WTC11 (cell line): ENCODE measurements at regions not wholly inside any gene's neighbourhood (a gene's known extent, or its start where the extent isn't known, plus 50 kb on each side); places are given as distances from the start of the nearest gene placed in this dataset.

ENCODE experiments used
- ATAC-seq: fragments of 200-7000 bp; cut with Tn5 transposase; 2 replicates; pipeline ENCODE4 v1.10.0; 2021; ENCODE audit warnings: mild to moderate bottlenecking, moderate library complexity
- CTCF ChIA-PET: fragments of 300-600 bp; sonication (Branson Sonifier 250); formaldehyde crosslinking; loops from one replicate; lab custom pipeline; 2021; ENCODE audit warnings: antibody characterized with exemption; lab: Charles Lee
- POLR2A ChIA-PET: fragments of 350-600 bp; sonication (Branson Sonifier 250); formaldehyde crosslinking; loops from one replicate; lab custom pipeline; 2021; ENCODE audit warnings: antibody characterized with exemption; lab: Charles Lee
- DNase-seq: peaks from one replicate; pipeline ENCODE4 v3.0.0; 2021; ENCODE audit warnings: low spot score
- H3K27ac Mint-ChIP-seq: 2 replicates; pipeline ENCODE4 v1.8.0; 2021; ENCODE audit warnings: mixed read lengths
- H3K27me3 Mint-ChIP-seq: 2 replicates; pipeline ENCODE4 v1.8.0; 2021; ENCODE audit warnings: low read depth, mild to moderate bottlenecking, moderate library complexity, mixed read lengths
- H3K36me3 Mint-ChIP-seq: 2 replicates; pipeline ENCODE4 v1.8.0; 2021; ENCODE audit warnings: mixed read lengths
- H3K4me1 Mint-ChIP-seq: 2 replicates; pipeline ENCODE4 v1.8.0; 2022; ENCODE audit warnings: mixed read lengths
- H3K4me3 Mint-ChIP-seq: 2 replicates; pipeline ENCODE4 v1.8.0; 2021; ENCODE audit warnings: mild to moderate bottlenecking, moderate library complexity, mixed read lengths
- H3K9me3 Mint-ChIP-seq: 2 replicates; pipeline ENCODE4 v1.8.0; 2021; ENCODE audit warnings: mixed read lengths
- CREM ChIP-seq: sonication (generic); formaldehyde crosslinking; IDR thresholded peaks from 2 replicates; pipeline ENCODE4 v1.8.1; 2022; ENCODE audit warnings: mild to moderate bottlenecking, missing genetic modification reagents, moderate library complexity
- E2F5 ChIP-seq: sonication (generic); formaldehyde crosslinking; IDR thresholded peaks from 2 replicates; pipeline ENCODE4 v1.8.1; 2022; ENCODE audit warnings: mild to moderate bottlenecking, moderate library complexity, missing genetic modification reagents
- ELF4 ChIP-seq: sonication (generic); formaldehyde crosslinking; IDR thresholded peaks from 2 replicates; pipeline ENCODE4 v1.8.1; 2022; ENCODE audit warnings: low read depth, mild to moderate bottlenecking, moderate library complexity, missing genetic modification reagents
- ESRRA ChIP-seq: sonication (generic); formaldehyde crosslinking; IDR thresholded peaks from 2 replicates; pipeline ENCODE4 v1.8.1; 2022; ENCODE audit warnings: mild to moderate bottlenecking, missing genetic modification reagents, borderline replicate concordance
- FOXJ3 ChIP-seq: sonication (generic); formaldehyde crosslinking; IDR thresholded peaks from 2 replicates; pipeline ENCODE4 v1.9.0; 2021; ENCODE audit warnings: missing genetic modification reagents, mild to moderate bottlenecking, borderline replicate concordance
- GABPB1 ChIP-seq: sonication (generic); formaldehyde crosslinking; IDR thresholded peaks from 2 replicates; pipeline ENCODE4 v1.8.1; 2023; ENCODE audit warnings: mild to moderate bottlenecking, missing genetic modification reagents
- KAT7 ChIP-seq: sonication (generic); formaldehyde crosslinking; IDR thresholded peaks from 2 replicates; pipeline ENCODE4 v1.8.1; 2023; ENCODE audit warnings: missing genetic modification reagents, mild to moderate bottlenecking, borderline replicate concordance
- MAX ChIP-seq: sonication (generic); formaldehyde crosslinking; IDR thresholded peaks from 2 replicates; pipeline ENCODE4 v1.8.0; 2022; ENCODE audit warnings: mild to moderate bottlenecking, missing genetic modification reagents
- NR1H2 ChIP-seq: sonication (generic); formaldehyde crosslinking; IDR thresholded peaks from 2 replicates; pipeline ENCODE4 v1.9.0; 2021; ENCODE audit warnings: mild to moderate bottlenecking, moderate library complexity, missing genetic modification reagents
- PRRX2 ChIP-seq: fragments of 250-450 bp; sonication (Bioruptor Pico); IDR thresholded peaks from 2 replicates; pipeline ENCODE4 v1.8.0; 2021; ENCODE audit warnings: mild to moderate bottlenecking
- RORB ChIP-seq: fragments of 250-450 bp; sonication (Bioruptor Pico); IDR thresholded peaks from 2 replicates; pipeline ENCODE4 v1.9.0; 2021; ENCODE audit warnings: mild to moderate bottlenecking
- SOX15 ChIP-seq: fragments of 250-450 bp; sonication (Bioruptor Pico); IDR thresholded peaks from 2 replicates; pipeline ENCODE4 v1.9.0; 2021; ENCODE audit warnings: mild to moderate bottlenecking
- TEAD4 ChIP-seq: sonication (generic); formaldehyde crosslinking; IDR thresholded peaks from 2 replicates; pipeline ENCODE4 v1.8.0; 2022; ENCODE audit warnings: mild to moderate bottlenecking, missing genetic modification reagents
- ZMAT4 ChIP-seq: fragments of 250-450 bp; sonication (Bioruptor Pico); IDR thresholded peaks from 2 replicates; pipeline ENCODE4 v1.9.0; 2021; ENCODE audit warnings: mild to moderate bottlenecking
- ZNF138 ChIP-seq: sonication (generic); formaldehyde crosslinking; conservative IDR thresholded peaks from 2 replicates; pipeline ENCODE4 v1.8.1; 2022; ENCODE audit warnings: mild to moderate bottlenecking, moderate library complexity, missing genetic modification reagents
- ZNF219 ChIP-seq: sonication (generic); formaldehyde crosslinking; IDR thresholded peaks from 2 replicates; pipeline ENCODE4 v1.8.0; 2023; ENCODE audit warnings: missing genetic modification reagents, mild to moderate bottlenecking, borderline replicate concordance
- ZNF232 ChIP-seq: sonication (generic); formaldehyde crosslinking; IDR thresholded peaks from 2 replicates; pipeline ENCODE4 v1.8.0; 2022; ENCODE audit warnings: mild to moderate bottlenecking, missing genetic modification reagents
- ZNF532 ChIP-seq: fragments of 250-450 bp; sonication (Bioruptor Pico); IDR thresholded peaks from 2 replicates; pipeline ENCODE4 v1.9.0; 2021; ENCODE audit warnings: mild to moderate bottlenecking, borderline replicate concordance
- TF ChIP-seq, protein P1 (sequence below): sonication (generic); formaldehyde crosslinking; IDR thresholded peaks from 2 replicates; pipeline ENCODE4 v1.8.1; 2023; ENCODE audit warnings: mild to moderate bottlenecking, moderate library complexity, missing genetic modification reagents

DNA sequence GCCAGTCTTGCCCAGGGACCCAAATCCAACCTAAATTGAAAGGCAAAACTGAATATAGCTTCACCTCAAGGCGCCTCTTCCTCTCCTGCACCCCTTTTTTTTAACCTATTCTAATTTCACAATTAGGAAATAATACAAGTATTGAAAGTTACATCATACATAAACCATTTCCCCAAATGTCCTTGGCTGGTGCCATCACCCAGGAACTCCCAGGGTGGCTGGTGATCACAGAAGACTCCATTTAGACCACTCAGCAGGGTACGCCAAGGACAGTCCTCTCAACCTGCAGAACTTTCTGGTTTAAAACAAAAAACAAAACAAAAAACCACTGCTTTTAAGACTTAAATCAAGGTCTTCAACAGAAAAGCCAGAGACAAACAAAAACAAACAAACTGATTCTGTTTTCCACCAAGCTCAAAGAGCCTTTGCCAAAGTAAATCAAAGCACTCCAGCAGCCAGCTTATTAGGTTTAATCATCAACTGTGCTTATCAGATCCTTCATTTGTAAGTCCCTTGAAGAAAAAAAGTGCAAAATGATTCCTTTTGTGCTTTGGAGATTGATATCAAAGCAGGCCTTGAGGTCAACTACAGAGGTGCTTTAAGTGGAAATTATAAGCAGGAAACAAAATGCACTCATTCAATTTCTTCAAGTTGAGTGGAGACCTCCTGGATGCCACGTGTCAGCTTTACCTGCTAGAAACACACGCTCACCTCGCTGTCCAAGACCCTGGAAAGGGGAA lies 113.0 kb downstream of the ETS2 start:
- Mint-ChIP-seq H3K4me1 (peaks cover 18% of the 10 kb centered on the region), H3K36me3 (no peaks in the 10 kb centered on the region), H3K4me3 (no peak overlapping the region), H3K9me3 (peaks cover 8% of the 10 kb centered on the region), H3K27ac (no peak overlapping the region)
- DNase-seq = no peak
- ATAC-seq = no peak
- POLR2A ChIA-PET = no interaction called here
- no peak for TF ChIP-seq ZNF532 (CRISPR knock-in tag)
- TF ChIP-seq GABPB1 (CRISPR knock-in tag) = no peak
- no peak for TF ChIP-seq PRRX2 (CRISPR knock-in tag)
- no peak for TF ChIP-seq ZMAT4 (CRISPR knock-in tag)
- TF ChIP-seq ZNF232 (CRISPR knock-in tag) = no peak
- no peak for TF ChIP-seq ZNF138
- no peak for TF ChIP-seq ELF4 (CRISPR knock-in tag)
- no peak for TF ChIP-seq KAT7 (CRISPR knock-in tag)
- TF ChIP-seq RORB (CRISPR knock-in tag) = no peak
- TF ChIP-seq, protein P1, sequence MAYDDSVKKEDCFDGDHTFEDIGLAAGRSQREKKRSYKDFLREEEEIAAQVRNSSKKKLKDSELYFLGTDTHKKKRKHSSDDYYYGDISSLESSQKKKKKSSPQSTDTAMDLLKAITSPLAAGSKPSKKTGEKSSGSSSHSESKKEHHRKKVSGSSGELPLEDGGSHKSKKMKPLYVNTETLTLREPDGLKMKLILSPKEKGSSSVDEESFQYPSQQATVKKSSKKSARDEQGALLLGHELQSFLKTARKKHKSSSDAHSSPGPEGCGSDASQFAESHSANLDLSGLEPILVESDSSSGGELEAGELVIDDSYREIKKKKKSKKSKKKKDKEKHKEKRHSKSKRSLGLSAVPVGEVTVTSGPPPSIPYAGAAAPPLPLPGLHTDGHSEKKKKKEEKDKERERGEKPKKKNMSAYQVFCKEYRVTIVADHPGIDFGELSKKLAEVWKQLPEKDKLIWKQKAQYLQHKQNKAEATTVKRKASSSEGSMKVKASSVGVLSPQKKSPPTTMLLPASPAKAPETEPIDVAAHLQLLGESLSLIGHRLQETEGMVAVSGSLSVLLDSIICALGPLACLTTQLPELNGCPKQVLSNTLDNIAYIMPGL = no peak
- TF ChIP-seq SOX15 = no peak
- no peak for TF ChIP-seq ZNF219 (CRISPR knock-in tag)
- no peak for TF ChIP-seq CREM
- TF ChIP-seq MAX = no peak
- TF ChIP-seq FOXJ3 (CRISPR knock-in tag) = no peak
- no peak for TF ChIP-seq E2F5 (CRISPR knock-in tag)
- TF ChIP-seq TEAD4 (CRISPR knock-in tag) = no peak
- TF ChIP-seq ESRRA (CRISPR knock-in tag) = no peak
- no peak for TF ChIP-seq NR1H2 (CRISPR knock-in tag)
- TF ChIP-seq, all 79 proteins: peak for 0
- no peaks in the 10 kb centered on the region for H3K27me3 Mint-ChIP-seq
- CTCF ChIA-PET = interaction anchor here (0.7 kb wide), 1 partner anchor 69 kb away, joined by 3 read pairs; no protein-coding TSS in a partner anchor
